ENCODE measurements at regions not wholly inside any gene's neighbourhood (a gene's known extent, or its start where the extent isn't known, plus 50 kb on each side); places are given as distances from the start of the nearest gene placed in this dataset.

GRCh38 chr17:68197997-68198930, 49.6 kb upstream of the AMZ2 start:
- no peak overlapping the region for H3K27ac ChIP-seq
- TF ChIP-seq CTCF (IDR thresholded peaks at IDR 0.05), result no peak
- H3K36me3 ChIP-seq, result no peaks in the 10 kb centered on the region
- H3K4me1 ChIP-seq (ENCODE audit: control insufficient read depth in 1 of 2, insufficient read depth in 1 of 2, low read depth in 1 of 2, low read length in 1 of 2), result peaks cover 36 to 51% of the 10 kb centered on the region in 2 experiments
- H3K27me3 ChIP-seq, result peaks cover 100% of the 10 kb centered on the region
- no peaks in the 10 kb centered on the region for H3K9me3 ChIP-seq
- peak overlapping the region in 1 of 2 experiments; percentile 54 for H3K4me3 ChIP-seq (ENCODE audit: low read depth in 1 of 2, low read length in 1 of 2)
